ENCODE measurements at regions not wholly inside any gene's neighbourhood (a gene's known extent, or its start where the extent isn't known, plus 50 kb on each side); places are given as distances from the start of the nearest gene placed in this dataset.

DNA sequence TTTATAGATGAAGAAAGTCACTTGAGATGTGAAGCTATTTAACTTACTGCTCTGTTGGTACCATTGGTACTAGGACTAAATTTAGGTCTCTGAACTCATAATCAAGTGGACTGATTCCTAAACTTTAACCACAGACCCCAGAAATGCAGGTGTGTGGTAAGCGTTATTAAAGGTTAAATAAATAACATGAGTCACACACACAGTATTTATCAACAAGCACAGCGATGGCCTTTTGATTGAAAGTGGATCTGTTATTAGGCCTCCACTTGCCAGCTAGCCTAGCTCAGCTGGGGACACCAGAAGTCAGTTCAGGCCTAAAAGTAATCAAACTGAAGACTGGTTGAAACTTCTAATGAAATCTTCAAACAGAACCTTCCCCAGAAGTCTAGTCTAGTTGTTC lies 161.3 kb upstream of the DPP10 start:
- TF ChIP-seq CTCF (IDR thresholded peaks at IDR 0.05) (no peak), POLR2A (IDR thresholded peaks at IDR 0.05) (no peak)

All from thyroid gland (tissue), 4 donors.